WI38 (cell line): ENCODE measurements at regions not wholly inside any gene's neighbourhood (a gene's known extent, or its start where the extent isn't known, plus 50 kb on each side); places are given as distances from the start of the nearest gene placed in this dataset.

ENCODE experiments used
- H3K4me3 ChIP-seq: 2 replicates; pipeline ENCODE4 v1.5.1; 2011; ENCODE audit warnings: low read depth, mild to moderate bottlenecking, control low read depth, low read length
- TF ChIP-seq, protein P1 (sequence below): IDR thresholded peaks from 2 replicates; pipeline ENCODE4 v1.5.1; 2012; ENCODE audit warnings: low read depth, mild to moderate bottlenecking, control low read depth, low read length

DNA sequence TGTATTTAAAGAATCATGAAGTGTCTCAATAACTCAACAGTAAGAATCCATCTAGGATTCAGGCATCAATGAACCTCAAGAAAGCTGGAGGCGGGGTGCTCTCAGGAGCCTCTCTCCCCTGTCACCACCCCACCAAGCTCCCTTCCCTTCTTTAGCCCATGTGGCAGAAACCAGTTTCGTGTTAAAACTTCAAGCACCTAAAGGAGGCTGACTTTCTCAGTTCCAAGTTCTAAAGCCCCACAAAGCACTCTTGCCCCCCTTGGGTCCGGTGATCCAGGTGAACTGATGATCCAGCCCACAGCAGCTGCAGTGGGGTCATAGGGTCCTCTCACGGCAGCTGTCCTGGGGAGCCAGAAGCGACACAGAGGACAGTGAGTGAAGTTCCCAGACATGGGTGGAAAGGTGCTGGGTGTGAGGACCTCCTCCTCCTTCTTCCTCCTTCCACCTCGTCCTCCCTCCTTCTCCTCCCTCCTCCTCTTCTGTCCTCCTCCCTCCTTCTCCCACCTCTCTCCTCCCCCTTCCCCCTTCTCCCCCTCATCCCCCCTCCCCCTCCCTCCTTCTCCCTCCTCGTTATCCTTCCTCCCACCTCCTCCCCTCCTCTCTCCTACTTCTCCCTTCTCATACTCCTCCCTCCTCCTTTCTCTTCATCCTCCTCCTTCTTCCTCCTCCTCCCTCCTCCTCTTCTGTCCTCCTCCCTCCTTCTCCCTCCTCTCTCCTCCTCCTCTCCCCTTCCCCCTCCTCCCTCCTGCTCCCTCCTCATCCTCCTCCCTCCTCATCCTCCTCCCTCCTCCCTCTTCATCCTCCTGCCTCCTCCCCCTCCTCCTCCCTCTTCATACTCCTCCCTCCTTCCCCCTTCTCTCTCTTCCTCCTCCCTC lies 192.4 kb upstream of the AGAP1 start:
- TF ChIP-seq, protein P1, sequence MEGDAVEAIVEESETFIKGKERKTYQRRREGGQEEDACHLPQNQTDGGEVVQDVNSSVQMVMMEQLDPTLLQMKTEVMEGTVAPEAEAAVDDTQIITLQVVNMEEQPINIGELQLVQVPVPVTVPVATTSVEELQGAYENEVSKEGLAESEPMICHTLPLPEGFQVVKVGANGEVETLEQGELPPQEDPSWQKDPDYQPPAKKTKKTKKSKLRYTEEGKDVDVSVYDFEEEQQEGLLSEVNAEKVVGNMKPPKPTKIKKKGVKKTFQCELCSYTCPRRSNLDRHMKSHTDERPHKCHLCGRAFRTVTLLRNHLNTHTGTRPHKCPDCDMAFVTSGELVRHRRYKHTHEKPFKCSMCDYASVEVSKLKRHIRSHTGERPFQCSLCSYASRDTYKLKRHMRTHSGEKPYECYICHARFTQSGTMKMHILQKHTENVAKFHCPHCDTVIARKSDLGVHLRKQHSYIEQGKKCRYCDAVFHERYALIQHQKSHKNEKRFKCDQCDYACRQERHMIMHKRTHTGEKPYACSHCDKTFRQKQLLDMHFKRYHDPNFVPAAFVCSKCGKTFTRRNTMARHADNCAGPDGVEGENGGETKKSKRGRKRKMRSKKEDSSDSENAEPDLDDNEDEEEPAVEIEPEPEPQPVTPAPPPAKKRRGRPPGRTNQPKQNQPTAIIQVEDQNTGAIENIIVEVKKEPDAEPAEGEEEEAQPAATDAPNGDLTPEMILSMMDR = no peak
- H3K4me3 ChIP-seq = no peak overlapping the region

DNA sequence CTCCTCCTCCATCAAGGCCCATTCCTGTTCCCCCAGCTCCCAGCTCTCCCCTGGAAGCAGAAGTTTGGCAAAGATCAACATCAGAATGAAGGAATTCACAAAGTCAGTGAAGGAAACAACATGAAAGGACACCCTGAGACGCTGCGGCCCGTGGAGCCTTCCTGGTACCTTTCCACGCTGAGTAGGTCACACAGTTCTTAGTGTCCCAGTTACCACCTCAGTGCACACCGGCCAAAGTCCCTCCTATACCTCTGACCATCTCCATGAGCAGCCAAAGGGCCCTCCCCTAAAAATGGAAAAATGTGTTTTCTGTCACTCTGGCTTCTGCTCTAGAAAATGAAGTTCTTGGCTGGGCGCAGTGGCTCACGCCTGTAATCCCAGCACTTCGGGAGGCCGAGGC lies 191.6 kb upstream of the AGAP1 start:
- TF ChIP-seq, protein P1 = no peak
- no peak overlapping the region for H3K4me3 ChIP-seq

DNA sequence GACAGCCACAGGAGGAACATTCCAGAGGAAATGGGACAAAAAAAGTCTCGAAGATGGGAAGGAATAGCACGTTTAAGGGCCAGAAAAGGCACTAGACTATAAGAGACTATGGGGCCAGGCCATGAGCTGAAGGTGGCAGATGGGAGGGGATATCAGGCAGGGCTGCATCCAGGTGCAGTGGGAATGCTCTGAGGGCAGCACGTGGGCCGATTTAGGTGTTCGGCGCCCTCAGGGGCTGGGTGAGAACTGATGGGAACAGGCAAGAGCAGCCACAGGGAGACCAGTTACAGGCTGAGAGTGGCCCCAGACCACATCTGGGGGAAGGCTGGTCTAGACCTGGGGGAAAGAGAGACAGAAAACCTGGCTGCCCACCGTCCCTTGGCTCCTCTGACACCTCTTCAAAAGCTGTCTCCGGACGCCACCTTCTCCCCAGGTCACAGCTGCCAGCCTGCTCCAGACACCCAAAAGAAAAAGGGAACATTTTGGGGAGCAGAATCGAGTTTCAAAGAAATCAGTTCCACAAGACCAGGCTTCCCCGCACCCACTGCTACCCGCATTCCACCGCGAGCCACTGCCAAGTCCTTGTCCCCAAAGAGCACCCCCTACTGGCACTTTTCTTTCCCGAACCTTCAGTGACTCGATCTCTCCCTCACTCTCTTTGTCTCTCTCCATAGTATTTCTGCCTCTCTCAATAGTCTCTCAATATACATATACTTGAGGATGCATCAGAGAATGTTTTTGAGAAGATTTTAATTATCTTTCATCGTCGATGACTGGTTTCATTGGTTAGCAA lies 190.1 kb upstream of the AGAP1 start:
- TF ChIP-seq, protein P1 = no peak
- H3K4me3 ChIP-seq = no peak overlapping the region

DNA sequence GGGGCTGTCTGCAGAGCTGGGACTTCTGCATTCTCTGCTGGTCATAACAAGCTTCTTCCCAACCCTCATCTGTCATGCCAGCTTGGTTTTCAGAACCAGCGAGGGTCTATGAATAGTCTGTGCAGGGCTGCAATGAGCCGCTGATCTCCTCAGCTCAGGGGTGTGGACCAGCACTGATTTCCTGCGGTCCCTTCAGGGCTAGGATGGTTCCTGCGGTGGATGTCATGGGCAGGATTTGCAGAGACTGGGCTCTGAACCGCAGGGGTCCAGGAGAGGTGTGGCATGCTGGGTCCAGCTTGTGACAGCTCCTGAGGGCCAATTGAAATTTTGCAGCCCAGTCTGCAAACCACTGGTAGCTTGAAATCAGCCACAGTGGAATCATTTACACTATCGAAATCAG lies 188.2 kb upstream of the AGAP1 start:
- TF ChIP-seq, protein P1 = no peak

DNA sequence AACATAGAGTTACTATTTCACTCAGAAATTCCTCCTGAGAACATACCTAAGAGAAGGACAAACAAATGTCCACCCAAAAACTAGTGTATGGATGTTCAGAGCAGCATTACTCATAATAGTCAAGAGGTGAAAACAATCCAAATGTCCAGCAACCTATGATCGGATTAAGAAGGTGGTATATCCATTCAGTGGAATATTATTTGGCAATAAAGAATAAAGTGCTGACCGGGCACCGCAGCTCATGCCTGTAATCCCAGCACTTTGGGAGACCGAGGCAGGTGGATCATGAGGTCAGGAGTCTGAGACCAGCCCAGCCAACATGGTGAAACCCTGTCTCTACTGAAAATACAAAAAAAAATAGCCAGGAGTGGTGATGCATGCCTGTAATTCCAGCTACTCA lies 182.8 kb upstream of the AGAP1 start:
- TF ChIP-seq, protein P1 = no peak
- H3K4me3 ChIP-seq = no peak overlapping the region

More for the DNA sequence above, 188.2 kb upstream of the AGAP1 start:
- H3K4me3 ChIP-seq = no peak overlapping the region

DNA sequence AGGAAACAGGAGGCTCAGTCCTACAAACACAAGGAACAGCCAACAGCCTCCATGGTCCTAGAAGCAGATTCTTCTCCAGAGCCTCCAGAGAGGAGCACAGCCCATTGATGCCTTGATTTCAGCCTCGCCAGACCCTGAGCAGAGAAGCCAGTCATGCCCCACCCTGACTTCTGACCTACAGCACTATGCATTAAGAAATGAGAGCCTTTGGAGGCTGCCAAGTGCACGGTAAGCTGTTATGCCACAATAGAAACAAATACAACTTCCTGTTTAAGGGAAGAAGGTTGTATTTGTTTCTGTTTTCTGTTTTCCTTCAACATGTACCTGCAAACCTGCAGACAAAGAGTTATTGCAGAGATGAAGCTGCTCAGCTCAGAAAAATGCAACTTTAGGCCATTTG lies 181.3 kb upstream of the AGAP1 start:
- TF ChIP-seq, protein P1 = no peak

More for the DNA sequence above, 181.3 kb upstream of the AGAP1 start:
- H3K4me3 ChIP-seq = no peak overlapping the region
